ENCODE measurements at regions not wholly inside any gene's neighbourhood (a gene's known extent, or its start where the extent isn't known, plus 50 kb on each side); places are given as distances from the start of the nearest gene placed in this dataset.
"Not testable (repeated sequence)": the region's sequence is repeated elsewhere in the genome, so short reads cannot be mapped to it uniquely, and the experiment has no call there.

DNA sequence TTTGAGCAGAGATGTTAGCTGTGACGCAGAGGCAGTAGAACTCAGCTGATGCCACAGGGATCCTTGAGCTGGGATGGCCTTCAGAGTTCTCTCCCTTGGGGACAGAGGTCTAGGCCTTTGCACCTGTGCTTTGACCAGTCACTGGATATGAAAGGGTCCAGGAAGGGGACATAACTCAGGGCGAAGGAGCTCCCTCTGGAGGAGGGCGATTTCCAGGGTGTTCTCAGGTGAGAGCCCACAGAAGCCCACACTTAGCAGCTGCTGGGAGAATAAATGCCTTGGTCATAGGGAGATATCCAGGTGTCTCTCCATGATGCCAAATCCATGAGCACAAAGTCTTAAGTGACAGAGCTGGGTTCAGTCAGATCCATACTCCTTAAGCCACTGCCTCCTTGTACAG is 369.2 kb downstream of the NYAP2 start:
- Histone ChIP-seq H4K20me1 (no peaks in the 10 kb centered on the region), H3K27ac (no peak overlapping the region), H3K4me1 (0 out of 2 replicates have a peak, but pooled peaks cover 6% of the 10 kb centered on the region), H3K4me2 (no peak overlapping the region), H3K9me3 (no peaks in the 10 kb centered on the region), H3K27me3 (no peaks in the 10 kb centered on the region), H3K36me3 (no peaks in the 10 kb centered on the region), H3K4me3 (no peak overlapping the region), H3K9ac (no peak overlapping the region)
- TF ChIP-seq Cebpa-rat (IDR thresholded peaks at IDR 0.05), result no peak

DNA sequence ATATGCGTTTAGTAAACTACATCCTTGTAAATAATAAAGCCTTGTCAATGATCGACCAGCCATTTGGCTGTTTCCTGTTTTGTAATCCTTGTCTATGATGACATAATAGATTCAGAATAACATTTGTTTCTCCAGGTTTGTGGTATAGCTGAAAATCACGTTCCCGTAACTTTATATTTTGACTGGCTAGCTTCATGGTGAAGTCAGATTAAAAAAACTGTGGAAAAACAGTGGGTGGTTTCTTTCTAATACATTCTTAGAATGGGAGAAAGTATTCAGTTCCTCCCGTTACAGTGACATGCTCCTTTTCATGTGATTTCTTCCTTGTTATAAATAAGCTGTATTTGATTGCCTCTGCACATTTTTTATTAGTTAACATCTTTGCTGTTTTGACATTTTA is 366.9 kb downstream of the NYAP2 start:
- Histone ChIP-seq H3K27ac (no peak overlapping the region), H3K36me3 (no peaks in the 10 kb centered on the region), H3K4me1 (0 out of 2 replicates have a peak, but pooled peaks cover 6% of the 10 kb centered on the region), H4K20me1 (no peaks in the 10 kb centered on the region), H3K9ac (no peak overlapping the region), H3K4me2 (no peak overlapping the region), H3K9me3 (no peaks in the 10 kb centered on the region), H3K27me3 (no peaks in the 10 kb centered on the region), H3K4me3 (no peak overlapping the region)
- TF ChIP-seq Cebpa-rat (IDR thresholded peaks at IDR 0.05), result no peak

DNA sequence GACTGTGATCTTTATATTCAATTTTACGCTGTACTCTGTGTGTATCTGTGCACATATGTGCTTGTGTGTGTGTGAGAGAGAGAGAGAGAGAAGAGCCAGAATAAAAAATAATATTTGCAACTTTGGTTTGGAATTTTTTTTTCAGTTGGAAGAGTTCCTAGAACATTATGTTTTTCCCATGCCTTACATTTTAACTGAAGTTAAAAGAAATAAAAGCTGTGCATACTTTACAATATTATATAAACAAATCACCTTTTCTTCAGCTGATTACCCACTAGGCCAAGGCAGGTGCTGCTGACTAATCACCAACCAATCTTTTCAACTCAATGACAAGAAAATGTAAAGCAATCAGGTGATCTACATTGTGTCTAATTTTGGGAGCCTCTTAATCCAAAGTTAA is 366.3 kb downstream of the NYAP2 start:
- Histone ChIP-seq H3K4me1 (0 out of 2 replicates have a peak, but pooled peaks cover 6% of the 10 kb centered on the region), H3K9me3 (no peaks in the 10 kb centered on the region), H3K9ac (no peak overlapping the region), H4K20me1 (no peaks in the 10 kb centered on the region), H3K36me3 (no peaks in the 10 kb centered on the region), H3K4me3 (no peak overlapping the region), H3K27ac (no peak overlapping the region), H3K4me2 (no peak overlapping the region), H3K27me3 (no peaks in the 10 kb centered on the region)
- no peak for TF ChIP-seq Cebpa-rat (IDR thresholded peaks at IDR 0.05)

DNA sequence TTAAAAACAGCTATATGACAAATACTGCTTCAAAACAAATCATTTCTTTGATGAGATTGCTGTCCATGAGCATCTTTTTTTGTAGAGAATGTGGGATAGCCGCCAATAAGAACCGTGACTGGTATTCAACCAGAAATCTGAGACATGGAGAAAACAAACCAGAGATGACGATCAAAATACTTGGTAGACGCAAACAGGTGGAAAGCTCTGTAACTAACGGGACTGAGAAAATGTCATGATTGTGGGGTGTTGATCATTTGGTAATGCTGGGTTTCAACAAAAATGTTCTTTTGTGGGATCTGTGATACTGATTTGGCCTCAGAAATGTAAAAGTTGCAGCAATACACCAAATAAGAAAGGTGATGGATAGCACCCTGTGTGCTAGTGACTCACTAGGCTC is 364.8 kb downstream of the NYAP2 start:
- H3K4me3 ChIP-seq, result no peak overlapping the region
- H3K27ac ChIP-seq, result no peak overlapping the region
- no peak overlapping the region for H3K9ac ChIP-seq
- no peak overlapping the region for H3K4me2 ChIP-seq
- no peaks in the 10 kb centered on the region for H4K20me1 ChIP-seq
- H3K4me1 ChIP-seq, result no peaks in the 10 kb centered on the region
- TF ChIP-seq Cebpa-rat (IDR thresholded peaks at IDR 0.05), result no peak
- no peaks in the 10 kb centered on the region for H3K9me3 ChIP-seq
- H3K36me3 ChIP-seq, result no peaks in the 10 kb centered on the region
- no peaks in the 10 kb centered on the region for H3K27me3 ChIP-seq

DNA sequence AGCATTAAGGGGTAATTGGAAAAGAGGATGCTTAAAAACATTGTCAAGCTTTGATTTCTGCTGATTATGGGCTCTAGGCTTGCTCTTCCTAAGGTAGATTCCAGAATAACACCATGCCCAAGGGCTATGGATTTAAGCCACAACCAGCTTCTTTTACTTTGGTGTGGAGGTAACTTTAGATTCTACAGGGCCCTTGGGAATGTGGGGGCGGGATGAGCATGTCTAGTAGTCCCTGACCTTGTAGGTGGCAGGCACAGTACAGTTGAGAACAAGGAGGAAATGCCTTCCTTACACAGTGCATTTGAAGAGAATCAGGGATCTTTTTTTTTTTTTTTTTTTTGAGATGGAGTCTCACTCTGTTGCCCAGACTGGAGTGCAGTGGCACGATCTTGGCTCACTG is 364.2 kb downstream of the NYAP2 start:
- Histone ChIP-seq H3K4me2 (no peak overlapping the region), H3K27ac (no peak overlapping the region), H3K27me3 (no peaks in the 10 kb centered on the region), H4K20me1 (no peaks in the 10 kb centered on the region), H3K9me3 (no peaks in the 10 kb centered on the region), H3K4me3 (no peak overlapping the region), H3K9ac (no peak overlapping the region), H3K4me1 (no peaks in the 10 kb centered on the region), H3K36me3 (no peaks in the 10 kb centered on the region)
- TF ChIP-seq Cebpa-rat (IDR thresholded peaks at IDR 0.05), result no peak

DNA sequence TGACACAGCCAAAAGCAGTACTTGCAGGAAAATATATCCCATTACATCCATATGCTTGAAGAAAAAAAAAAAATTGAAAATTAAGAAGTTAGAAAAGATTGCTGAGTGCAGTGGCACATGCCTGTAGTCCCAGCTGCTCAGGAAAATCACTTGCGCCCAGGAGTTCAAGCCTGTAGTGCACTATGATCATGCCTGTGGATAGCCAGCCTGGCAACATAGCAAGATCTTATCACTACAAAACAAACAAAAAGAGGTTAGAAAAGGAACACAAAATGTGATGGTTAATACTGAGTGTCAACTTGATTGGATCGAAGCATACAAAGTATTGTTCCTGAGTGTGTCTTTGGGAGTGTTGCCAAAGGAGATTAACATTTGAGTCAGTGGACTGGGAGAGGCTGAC is 361.9 kb downstream of the NYAP2 start:
- H3K27me3 ChIP-seq, result no peaks in the 10 kb centered on the region
- no peaks in the 10 kb centered on the region for H3K36me3 ChIP-seq
- H3K4me2 ChIP-seq, result no peak overlapping the region
- no peak overlapping the region for H3K27ac ChIP-seq
- H3K9me3 ChIP-seq, result no peaks in the 10 kb centered on the region
- H3K4me1 ChIP-seq, result no peaks in the 10 kb centered on the region
- no peaks in the 10 kb centered on the region for H4K20me1 ChIP-seq
- no peak for TF ChIP-seq Cebpa-rat (IDR thresholded peaks at IDR 0.05)
- H3K9ac ChIP-seq, result no peak overlapping the region
- no peak overlapping the region for H3K4me3 ChIP-seq

DNA sequence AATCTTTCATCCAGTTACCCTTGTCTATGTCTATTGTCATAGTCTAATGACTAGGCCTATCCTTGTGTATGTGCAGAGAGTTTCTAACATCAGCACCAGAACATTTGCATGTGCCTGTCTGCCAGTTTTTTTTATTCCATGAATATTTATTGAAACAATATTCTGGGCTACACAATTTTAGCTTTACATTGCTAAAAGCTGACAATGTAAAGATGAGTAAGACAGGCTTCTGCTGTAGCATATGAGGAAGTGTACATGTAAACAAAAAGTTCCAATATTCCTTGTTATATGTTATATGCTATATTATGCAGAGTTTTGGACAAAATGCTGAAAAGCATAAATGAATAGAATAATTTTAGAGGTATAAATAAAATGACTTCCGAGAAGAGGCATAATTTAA is 357.7 kb downstream of the NYAP2 start:
- Histone ChIP-seq H3K4me2 (no peak overlapping the region), H3K4me1 (no peaks in the 10 kb centered on the region), H3K36me3 (no peaks in the 10 kb centered on the region), H3K27ac (no peak overlapping the region), H3K9me3 (no peaks in the 10 kb centered on the region), H3K27me3 (no peaks in the 10 kb centered on the region), H3K4me3 (no peak overlapping the region), H4K20me1 (no peaks in the 10 kb centered on the region), H3K9ac (no peak overlapping the region)
- TF ChIP-seq Cebpa-rat (IDR thresholded peaks at IDR 0.05), result no peak

DNA sequence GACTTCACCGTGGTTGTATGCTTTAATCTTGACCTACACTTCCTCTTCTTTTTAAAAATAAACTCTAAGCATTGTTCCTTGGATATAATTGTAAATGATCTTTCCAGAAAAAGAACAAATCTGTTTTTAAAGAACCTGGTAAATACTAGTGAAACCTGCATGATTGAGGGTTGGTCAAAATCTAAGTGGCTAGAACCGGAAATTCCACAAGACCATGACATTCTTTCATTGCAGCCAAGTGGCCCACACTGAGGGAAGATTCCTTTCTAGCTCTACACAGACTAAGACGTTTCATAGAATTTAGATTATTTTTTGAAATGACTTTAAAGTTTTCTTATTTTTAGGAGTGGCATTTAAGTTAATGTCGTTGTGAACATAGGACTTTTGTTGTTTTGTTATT is 356.7 kb downstream of the NYAP2 start:
- Histone ChIP-seq H3K27me3 (no peaks in the 10 kb centered on the region), H3K4me2 (no peak overlapping the region)

DNA sequence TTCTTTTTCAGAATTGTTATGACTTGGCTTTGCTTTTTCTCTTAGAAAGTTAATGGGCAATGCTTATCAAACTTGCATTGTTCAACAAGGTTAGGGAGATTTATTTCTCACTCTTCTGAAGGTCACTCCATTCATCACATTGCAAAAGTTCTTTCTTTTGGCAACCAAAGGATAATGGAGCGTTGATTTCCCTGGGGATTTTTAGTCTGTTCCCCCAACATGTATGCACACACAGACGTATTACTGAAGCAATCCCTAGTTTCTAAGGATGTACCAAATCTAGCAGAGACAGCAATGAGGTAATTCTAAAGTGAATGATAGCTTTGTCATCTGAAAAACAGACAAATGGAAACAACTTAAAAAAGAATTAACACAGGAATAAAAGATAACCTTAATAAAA is 349.1 kb downstream of the NYAP2 start:
- Histone ChIP-seq H3K4me2 (no peak overlapping the region), H3K9ac (no peak overlapping the region), H3K4me1 (no peaks in the 10 kb centered on the region), H3K27ac (no peak overlapping the region), H3K27me3 (no peaks in the 10 kb centered on the region), H4K20me1 (no peaks in the 10 kb centered on the region), H3K36me3 (no peaks in the 10 kb centered on the region), H3K9me3 (peaks cover 11% of the 10 kb centered on the region), H3K4me3 (no peak overlapping the region)
- no peak for TF ChIP-seq Cebpa-rat (IDR thresholded peaks at IDR 0.05)

More for the DNA sequence above, 356.7 kb downstream of the NYAP2 start:
- Histone ChIP-seq H4K20me1 (no peaks in the 10 kb centered on the region), H3K9ac (no peak overlapping the region), H3K4me3 (no peak overlapping the region), H3K27ac (no peak overlapping the region), H3K4me1 (no peaks in the 10 kb centered on the region), H3K9me3 (no peaks in the 10 kb centered on the region), H3K36me3 (no peaks in the 10 kb centered on the region)
- no peak for TF ChIP-seq Cebpa-rat (IDR thresholded peaks at IDR 0.05)

DNA sequence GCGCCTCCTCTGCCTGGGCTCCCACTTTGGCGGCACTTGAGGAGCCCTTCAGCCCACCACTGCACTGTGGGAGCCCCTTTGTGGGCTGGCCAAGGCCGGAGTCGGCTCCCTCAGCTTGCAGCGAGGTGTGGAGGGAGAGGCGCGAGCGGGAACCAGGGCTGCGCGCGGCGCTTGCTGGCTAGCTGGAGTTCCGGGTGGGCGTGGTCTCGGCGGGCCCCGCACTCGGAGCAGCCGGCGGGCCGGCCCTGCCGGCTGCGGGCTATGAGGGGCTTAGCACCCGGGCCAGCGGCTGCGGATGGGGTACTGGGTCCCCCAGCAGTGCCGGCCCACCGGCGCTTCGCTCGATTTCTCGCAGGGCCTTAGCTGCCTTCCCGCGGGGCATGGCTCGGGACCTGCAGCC is 344.5 kb downstream of the NYAP2 start:
- H3K4me3 ChIP-seq, H3K4me2 ChIP-seq, H4K20me1 ChIP-seq, H3K9ac ChIP-seq, H3K4me1 ChIP-seq, H3K27me3 ChIP-seq, H3K27ac ChIP-seq, H3K36me3 ChIP-seq: not testable (repeated sequence)
- peaks cover 11% of the 10 kb centered on the region for H3K9me3 ChIP-seq

DNA sequence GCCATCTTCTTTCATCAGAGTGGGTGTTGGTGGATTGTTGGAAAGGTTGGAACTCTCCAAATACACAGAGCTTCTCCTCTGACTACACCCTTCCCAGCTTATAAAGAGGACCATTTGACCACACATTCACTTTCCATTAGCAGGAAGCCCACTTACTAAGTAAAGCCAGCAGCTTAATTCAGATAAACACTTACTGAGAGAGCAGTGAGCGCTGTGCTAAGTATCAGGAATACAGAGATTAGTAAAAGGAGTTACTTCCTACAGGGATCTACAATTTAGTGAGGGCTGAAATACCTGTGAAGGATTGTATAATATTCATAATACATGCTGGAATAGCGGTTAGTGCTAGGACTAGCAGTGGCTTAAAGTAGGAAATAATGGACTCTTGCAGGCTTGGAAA is 343.0 kb downstream of the NYAP2 start:
- Histone ChIP-seq H3K4me2 (no peak overlapping the region), H4K20me1 (no peaks in the 10 kb centered on the region), H3K27ac (no peak overlapping the region), H3K9me3 (peaks cover 11% of the 10 kb centered on the region), H3K9ac (no peak overlapping the region), H3K36me3 (no peaks in the 10 kb centered on the region), H3K27me3 (no peaks in the 10 kb centered on the region), H3K4me3 (no peak overlapping the region), H3K4me1 (no peaks in the 10 kb centered on the region)
- TF ChIP-seq Cebpa-rat (IDR thresholded peaks at IDR 0.05), result no peak
